Muscle layer of colon (tissue), 2 donors: ENCODE measurements at regions not wholly inside any gene's neighbourhood (a gene's known extent, or its start where the extent isn't known, plus 50 kb on each side); places are given as distances from the start of the nearest gene placed in this dataset.

Experiments
- H3K27ac ChIP-seq: one replicate; pipeline ENCODE4 v1.7.0; 2013; ENCODE audit warnings: low read depth, mild to moderate bottlenecking, low read length, moderate library complexity
- H3K27me3 ChIP-seq, 2 donors: one replicate each; pipeline ENCODE4 v1.7.0; 2013; ENCODE audit warnings: low read length in 2 of 2, mild to moderate bottlenecking in 2 of 2; ENCODE audit not compliant: insufficient read depth in 2 of 2, control insufficient read depth in 1 of 2
- H3K36me3 ChIP-seq: one replicate; pipeline ENCODE4 v1.7.0; 2013; ENCODE audit warnings: mild to moderate bottlenecking, low read length; ENCODE audit not compliant: insufficient read depth
- H3K4me1 ChIP-seq: one replicate; pipeline ENCODE4 v1.7.0; 2013; ENCODE audit warnings: mild to moderate bottlenecking, low read length; ENCODE audit not compliant: insufficient read depth
- H3K4me3 ChIP-seq, 2 donors: one replicate each; pipeline ENCODE4 v1.7.0; 2013; ENCODE audit warnings: low read length in 2 of 2, low read depth in 1 of 2, mild to moderate bottlenecking in 1 of 2, moderate library complexity in 1 of 2
- H3K9ac ChIP-seq: one replicate; pipeline ENCODE4 v1.7.0; 2013; ENCODE audit warnings: low read length
- H3K9me3 ChIP-seq: one replicate; pipeline ENCODE4 v1.7.0; 2013; ENCODE audit warnings: mild to moderate bottlenecking, low read length
- donor health status: abdominal sarcoma.
- donor health status: Adenocarcinoma of cecum.

DNA sequence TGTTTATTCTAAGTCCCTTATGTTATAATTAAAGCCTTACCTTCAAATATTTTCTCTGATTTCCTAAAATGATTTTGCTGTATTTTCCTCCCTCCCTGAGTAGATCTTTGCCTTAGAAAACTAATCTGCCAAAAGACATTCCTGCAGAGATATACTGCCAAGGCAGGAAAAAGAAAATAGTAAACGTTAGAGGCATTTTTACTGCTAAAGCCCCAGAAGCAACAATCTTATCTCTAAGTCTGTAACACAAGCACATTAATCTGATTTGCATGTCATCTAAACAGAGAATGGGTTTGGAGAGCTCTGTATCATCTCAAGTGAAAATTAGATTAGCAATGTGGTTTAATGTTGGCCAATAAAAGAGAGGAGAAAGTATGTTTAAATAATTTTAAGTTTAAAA, 847.7 kb downstream of the MAT2B start:
- H3K4me3 ChIP-seq: no peak overlapping the region
- H3K9ac ChIP-seq: no peak overlapping the region
- no peak overlapping the region for H3K27ac ChIP-seq
- H3K36me3 ChIP-seq: no peaks in the 10 kb centered on the region
- no peaks in the 10 kb centered on the region for H3K27me3 ChIP-seq
- no peaks in the 10 kb centered on the region for H3K4me1 ChIP-seq
- no peaks in the 10 kb centered on the region for H3K9me3 ChIP-seq

DNA sequence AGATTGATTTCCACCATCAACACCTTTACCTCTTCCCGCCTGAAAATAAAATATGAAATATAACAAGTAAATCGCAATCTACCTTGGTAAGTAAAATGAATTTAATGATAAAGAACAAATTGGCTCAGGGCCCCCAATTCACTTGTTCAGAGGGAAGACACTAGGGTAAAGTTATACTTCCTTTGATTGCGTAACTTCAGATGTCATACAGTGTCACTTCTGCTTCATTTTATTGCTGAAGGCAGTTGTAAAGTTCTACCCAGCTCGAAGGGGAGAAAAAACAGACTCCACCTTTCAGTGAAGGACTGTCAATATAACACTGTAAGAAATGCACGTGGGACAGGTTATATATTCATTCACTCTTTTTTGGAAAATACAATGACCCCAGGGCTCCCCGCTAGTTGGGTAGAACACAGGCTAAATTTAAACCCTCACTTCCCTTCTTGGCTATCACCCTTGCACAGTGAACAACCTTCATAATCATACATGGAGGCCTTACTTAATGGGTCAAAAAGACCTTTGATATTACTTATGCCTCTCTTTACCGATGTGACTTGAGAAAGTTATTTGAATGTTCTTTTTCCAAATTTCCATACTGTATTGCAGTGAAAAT, 848.8 kb downstream of the MAT2B start:
- H3K27ac ChIP-seq: no peak overlapping the region

DNA sequence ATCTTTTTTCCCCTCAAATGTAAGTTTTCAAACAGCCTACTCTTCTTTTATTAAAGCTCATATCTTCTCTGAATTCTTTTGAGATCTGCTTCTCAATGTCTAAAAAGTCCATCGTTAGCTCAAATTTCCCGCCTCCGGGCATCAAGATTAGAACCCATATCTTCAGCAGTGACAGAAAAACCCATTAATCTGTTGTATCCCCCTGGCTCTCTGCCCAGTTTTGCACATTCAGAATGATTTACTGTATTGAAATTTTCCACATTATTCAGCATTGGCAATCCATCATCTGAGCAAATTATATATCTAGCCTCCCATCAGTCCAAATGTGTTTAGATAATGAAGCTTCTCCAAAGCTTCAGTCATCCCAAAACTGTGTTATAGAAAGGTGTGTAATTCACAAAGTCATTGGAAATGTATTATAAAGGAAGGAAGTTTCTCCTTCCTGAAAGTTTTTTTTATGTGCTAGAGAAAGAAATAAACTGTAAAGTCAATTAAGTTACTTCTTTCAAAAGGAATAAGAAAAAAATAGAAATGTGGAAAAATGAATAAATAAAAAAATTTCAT, 849.9 kb downstream of the MAT2B start:
- Histone ChIP-seq H3K4me1 (no peaks in the 10 kb centered on the region), H3K36me3 (no peaks in the 10 kb centered on the region), H3K27ac (no peak overlapping the region), H3K4me3 (no peak overlapping the region), H3K9ac (no peak overlapping the region), H3K27me3 (no peaks in the 10 kb centered on the region), H3K9me3 (no peaks in the 10 kb centered on the region)

More for the DNA sequence above, 848.8 kb downstream of the MAT2B start:
- Histone ChIP-seq H3K4me3 (no peak overlapping the region), H3K9me3 (no peaks in the 10 kb centered on the region), H3K27me3 (no peaks in the 10 kb centered on the region), H3K4me1 (no peaks in the 10 kb centered on the region), H3K9ac (no peak overlapping the region), H3K36me3 (no peaks in the 10 kb centered on the region)

DNA sequence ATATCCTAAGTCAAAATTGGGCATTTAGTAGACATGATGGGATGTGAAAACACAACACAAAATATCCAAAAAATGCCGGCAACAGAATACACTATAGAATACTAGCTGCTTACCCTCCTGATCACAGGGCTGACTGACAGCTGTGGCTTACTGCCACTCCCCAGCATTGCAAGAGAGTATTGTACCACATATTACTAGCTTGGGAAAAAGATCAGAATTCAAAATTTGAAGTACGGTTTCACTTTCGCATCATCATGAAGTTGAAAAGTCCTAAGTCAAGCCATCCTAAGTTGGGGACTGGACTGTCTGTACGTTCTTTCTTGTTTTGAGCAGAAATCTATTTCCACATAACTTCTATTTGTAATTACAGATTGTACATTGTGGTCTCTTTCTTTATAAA, 851.4 kb downstream of the MAT2B start:
- no peaks in the 10 kb centered on the region for H3K4me1 ChIP-seq
- no peak overlapping the region for H3K4me3 ChIP-seq
- H3K27me3 ChIP-seq: no peaks in the 10 kb centered on the region
- no peak overlapping the region for H3K27ac ChIP-seq
- no peaks in the 10 kb centered on the region for H3K9me3 ChIP-seq
- H3K36me3 ChIP-seq: no peaks in the 10 kb centered on the region
- H3K9ac ChIP-seq: no peak overlapping the region

DNA sequence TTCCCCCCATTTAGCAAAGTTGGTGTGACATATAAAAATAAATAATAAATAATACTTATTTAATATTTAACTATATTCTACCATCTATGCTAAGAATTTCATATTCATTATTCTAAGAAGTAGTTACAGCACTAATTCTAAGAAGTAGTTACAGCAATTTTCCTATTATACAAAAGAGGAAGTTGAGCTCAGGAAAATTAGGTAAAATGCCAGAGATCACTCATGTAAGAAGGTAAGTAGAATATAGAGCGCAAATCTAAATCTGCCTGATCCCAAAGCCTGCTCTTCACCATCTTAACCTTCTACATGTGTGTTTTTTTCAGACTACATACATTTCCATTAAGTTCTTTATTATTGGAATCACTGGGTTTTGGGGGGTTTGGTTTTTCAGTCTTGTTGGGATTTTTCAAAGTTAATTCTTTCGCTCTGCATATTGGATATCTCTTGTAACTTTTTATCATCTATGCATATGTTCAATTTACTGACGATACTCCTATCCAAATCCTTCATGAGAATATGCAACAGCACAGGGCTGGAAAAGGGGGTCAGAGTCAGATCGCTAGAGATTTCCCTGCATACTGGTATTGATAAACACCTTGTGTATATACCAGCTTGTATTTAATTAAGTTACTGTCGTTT, 852.1 kb downstream of the MAT2B start:
- no peaks in the 10 kb centered on the region for H3K27me3 ChIP-seq
- no peak overlapping the region for H3K4me3 ChIP-seq
- no peaks in the 10 kb centered on the region for H3K36me3 ChIP-seq
- H3K27ac ChIP-seq: no peak overlapping the region
- no peaks in the 10 kb centered on the region for H3K4me1 ChIP-seq
- no peak overlapping the region for H3K9ac ChIP-seq
- H3K9me3 ChIP-seq: no peaks in the 10 kb centered on the region

DNA sequence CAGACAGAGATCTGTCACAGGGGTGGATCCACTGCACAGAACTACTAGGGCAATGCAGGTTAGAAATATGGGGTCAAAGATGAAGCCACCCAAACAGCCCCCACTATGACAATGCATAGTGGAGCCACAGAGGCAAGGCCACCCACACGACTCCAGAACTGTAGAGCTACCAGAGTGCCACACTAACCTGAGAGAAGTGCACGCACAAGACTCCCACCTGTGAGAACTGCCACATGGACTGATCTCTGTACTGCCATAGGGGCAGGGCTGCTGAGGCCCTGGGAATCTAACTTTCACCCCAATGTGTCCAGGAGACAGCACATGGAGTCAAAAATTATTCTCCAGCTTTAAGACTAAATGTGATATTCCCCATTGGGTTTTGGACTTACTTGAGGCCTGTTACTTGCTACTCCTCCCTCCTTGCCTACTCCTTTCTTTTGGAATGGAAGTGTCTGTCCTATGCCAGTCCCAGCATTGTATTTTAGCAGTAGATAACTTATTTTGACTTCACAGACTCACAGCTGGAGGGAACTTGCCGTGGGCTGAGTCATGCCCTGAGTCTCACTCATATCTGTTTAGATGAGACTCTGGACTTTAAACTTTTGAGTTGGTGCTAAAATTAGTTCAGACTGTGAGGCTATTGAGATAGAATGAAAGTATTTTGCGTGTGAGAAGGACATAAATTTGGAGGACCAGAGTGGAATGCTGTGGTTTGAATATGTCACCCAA, 853.3 kb downstream of the MAT2B start:
- H3K27ac ChIP-seq: no peak overlapping the region

DNA sequence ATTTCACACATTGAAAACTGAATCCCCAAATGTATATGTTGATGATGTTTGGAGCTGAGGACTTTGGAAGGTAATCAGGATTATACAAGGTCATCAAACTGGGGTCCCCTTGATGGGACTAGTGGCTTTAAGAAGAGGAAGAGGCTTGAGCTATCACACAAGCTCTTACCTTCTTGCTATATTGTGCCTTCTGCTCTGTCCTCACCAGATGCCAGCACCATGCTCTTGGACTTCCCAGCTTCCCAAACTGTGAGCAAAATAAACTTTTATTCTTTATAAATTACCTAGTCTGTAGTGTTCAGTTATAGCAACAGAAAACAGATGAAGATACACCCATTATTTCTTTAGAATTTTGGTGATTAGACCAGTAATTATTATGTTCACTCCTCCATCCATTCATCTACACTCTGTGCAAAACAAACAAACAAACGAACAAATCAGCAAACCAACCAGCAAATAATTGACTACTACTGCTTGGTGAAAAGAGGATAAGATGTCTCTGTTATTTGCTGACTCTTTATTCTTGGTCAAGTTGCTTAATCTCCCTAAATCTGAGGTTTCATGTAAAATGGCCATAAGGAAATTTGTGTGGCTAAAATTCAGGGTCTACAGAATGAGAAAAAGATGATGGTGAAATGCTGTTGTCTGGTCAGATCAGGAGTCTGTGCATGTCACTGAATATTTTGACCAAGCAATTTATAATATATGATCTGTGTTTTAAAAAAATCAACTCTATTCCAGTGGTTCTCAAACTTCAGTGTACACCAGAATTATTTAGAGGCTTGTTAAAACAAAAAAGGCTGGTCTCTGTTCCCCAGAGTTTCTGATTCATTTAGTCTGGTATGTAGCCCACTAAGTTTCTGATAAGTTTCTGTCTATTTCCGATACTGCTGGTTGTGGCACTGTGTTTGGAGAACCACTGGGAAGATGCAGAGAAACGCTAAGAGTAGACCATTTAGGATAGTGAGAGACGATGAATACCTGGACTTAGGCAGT, 854.1 kb downstream of the MAT2B start:
- Histone ChIP-seq H3K9me3 (no peaks in the 10 kb centered on the region), H3K4me3 (no peak overlapping the region), H3K4me1 (no peaks in the 10 kb centered on the region), H3K27me3 (no peaks in the 10 kb centered on the region), H3K27ac (no peak overlapping the region), H3K9ac (no peak overlapping the region), H3K36me3 (no peaks in the 10 kb centered on the region)

More for the DNA sequence above, 853.3 kb downstream of the MAT2B start:
- H3K27me3 ChIP-seq: no peaks in the 10 kb centered on the region
- no peaks in the 10 kb centered on the region for H3K9me3 ChIP-seq
- no peak overlapping the region for H3K4me3 ChIP-seq
- H3K36me3 ChIP-seq: no peaks in the 10 kb centered on the region
- H3K4me1 ChIP-seq: no peaks in the 10 kb centered on the region
- H3K9ac ChIP-seq: no peak overlapping the region

DNA sequence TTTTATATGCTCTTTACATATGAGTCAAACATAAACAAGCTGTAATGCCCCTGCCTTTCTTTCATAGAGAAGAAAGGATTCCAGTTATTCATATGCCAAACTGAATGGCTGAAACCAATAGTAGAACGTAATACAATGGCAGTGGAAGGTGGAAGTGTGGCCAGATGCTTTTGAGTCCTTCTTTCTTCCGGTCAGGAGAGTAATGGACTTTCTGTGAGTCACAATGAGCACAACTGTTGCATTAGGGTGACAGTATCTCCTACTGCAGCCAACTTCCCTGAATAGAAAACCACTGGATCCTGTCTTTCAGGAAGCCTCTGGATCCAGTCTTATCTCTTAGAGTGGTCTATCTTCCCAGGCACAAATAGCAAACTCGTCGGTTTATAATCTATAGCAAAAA, 855.2 kb downstream of the MAT2B start:
- no peak overlapping the region for H3K27ac ChIP-seq
- H3K4me1 ChIP-seq: no peaks in the 10 kb centered on the region

DNA sequence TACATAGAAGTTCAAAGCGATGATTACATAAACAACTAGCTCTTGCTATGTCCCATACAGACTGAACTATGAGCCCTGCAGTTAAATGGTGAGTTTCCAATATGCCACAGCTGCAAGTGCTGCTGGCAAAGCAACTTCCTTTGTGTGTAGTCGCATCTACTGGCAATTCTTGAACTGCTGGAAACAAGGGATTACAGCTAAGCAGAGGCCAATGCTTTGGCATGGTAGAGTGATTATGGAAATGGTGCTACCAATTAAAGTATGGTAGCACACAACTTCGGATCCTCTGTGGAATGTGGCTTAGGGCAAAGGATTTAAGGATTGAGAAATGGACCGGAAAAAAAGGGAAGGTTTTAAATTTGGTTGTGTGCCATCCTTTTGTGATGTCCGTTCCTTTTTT, 856.6 kb downstream of the MAT2B start:
- H3K36me3 ChIP-seq: no peaks in the 10 kb centered on the region
- H3K4me3 ChIP-seq: no peak overlapping the region
- no peaks in the 10 kb centered on the region for H3K27me3 ChIP-seq
- H3K9me3 ChIP-seq: no peaks in the 10 kb centered on the region
- no peaks in the 10 kb centered on the region for H3K4me1 ChIP-seq
- H3K27ac ChIP-seq: no peak overlapping the region
- no peak overlapping the region for H3K9ac ChIP-seq

More for the DNA sequence above, 855.2 kb downstream of the MAT2B start:
- Histone ChIP-seq H3K9me3 (no peaks in the 10 kb centered on the region), H3K4me3 (no peak overlapping the region), H3K27me3 (no peaks in the 10 kb centered on the region), H3K9ac (no peak overlapping the region), H3K36me3 (no peaks in the 10 kb centered on the region)

DNA sequence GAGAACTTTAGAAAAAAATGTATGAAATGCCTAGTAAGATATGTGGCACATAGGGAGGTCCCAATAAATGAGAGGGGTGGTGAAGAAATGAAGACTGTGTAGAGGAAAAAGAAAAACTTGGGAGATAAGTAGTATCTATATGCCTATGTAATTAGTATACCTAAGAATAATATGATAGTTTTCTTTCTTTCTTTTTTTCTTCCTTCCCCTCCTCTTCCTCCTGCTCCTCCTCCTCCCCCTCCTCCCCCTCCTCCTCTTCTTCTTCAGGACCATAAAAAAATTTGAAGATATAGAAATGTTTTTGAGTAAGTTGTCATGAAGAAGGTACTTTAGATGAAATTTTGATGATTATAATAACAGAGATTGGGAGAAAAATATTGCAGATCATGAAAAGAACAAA, 857.4 kb downstream of the MAT2B start:
- no peaks in the 10 kb centered on the region for H3K36me3 ChIP-seq
- H3K9ac ChIP-seq: no peak overlapping the region
- H3K9me3 ChIP-seq: no peaks in the 10 kb centered on the region
- no peaks in the 10 kb centered on the region for H3K4me1 ChIP-seq
- H3K4me3 ChIP-seq: no peak overlapping the region
- no peaks in the 10 kb centered on the region for H3K27me3 ChIP-seq
- no peak overlapping the region for H3K27ac ChIP-seq
